D341Med (cell line): ENCODE measurements at regions not wholly inside any gene's neighbourhood (a gene's known extent, or its start where the extent isn't known, plus 50 kb on each side); places are given as distances from the start of the nearest gene placed in this dataset.
A peak's percentile ranks its signal among the peaks of the same experiment; 100 is the strongest.

Source experiments
- DNase-seq: peaks from one replicate; pipeline ENCODE4 v3.0.0; 2012; ENCODE audit warnings: low spot score

GRCh38 chr7:98679741-98680140 lies 62.7 kb downstream of the NPTX2 start:
- DNase-seq: no peak

- DNase-seq: no peak
These were observed 64.4 kb downstream of the NPTX2 start for GRCh38 chr7:98681511-98681910.

GRCh38 chr7:98681951-98682350 lies 64.9 kb downstream of the NPTX2 start:
- DNase-seq: no peak

- no peak for DNase-seq
These were observed 66.4 kb downstream of the NPTX2 start for GRCh38 chr7:98683514-98683913.

GRCh38 chr7:98685541-98685940 lies 68.5 kb downstream of the NPTX2 start:
- no peak for DNase-seq

GRCh38 chr7:98686466-98687080 lies 69.5 kb downstream of the NPTX2 start:
- no peak for DNase-seq

- DNase-seq: peak; percentile 72
These were observed 70.1 kb downstream of the NPTX2 start for GRCh38 chr7:98687111-98687751.

- no peak for DNase-seq
These were observed 74.5 kb downstream of the NPTX2 start for GRCh38 chr7:98691619-98692018.

- DNase-seq: no peak
These were observed 80.0 kb downstream of the NPTX2 start for GRCh38 chr7:98697083-98697482.

GRCh38 chr7:98697485-98698240 lies 80.6 kb downstream of the NPTX2 start:
- no peak for DNase-seq

- DNase-seq: no peak
These were observed 81.9 kb downstream of the NPTX2 start for GRCh38 chr7:98698976-98699375.

- DNase-seq: no peak
These were observed 83.4 kb downstream of the NPTX2 start for GRCh38 chr7:98700533-98700932.

GRCh38 chr7:98701372-98701771 lies 84.3 kb downstream of the NPTX2 start:
- no peak for DNase-seq

GRCh38 chr7:98702021-98702420 lies 84.9 kb downstream of the NPTX2 start:
- DNase-seq: no peak

GRCh38 chr7:98703916-98704315 lies 86.8 kb downstream of the NPTX2 start:
- DNase-seq: no peak

GRCh38 chr7:98705626-98706025 lies 88.5 kb downstream of the NPTX2 start:
- DNase-seq: no peak

GRCh38 chr7:98707076-98707475 lies 90.0 kb downstream of the NPTX2 start:
- no peak for DNase-seq

- DNase-seq: no peak
These were observed 94.9 kb downstream of the NPTX2 start for GRCh38 chr7:98711945-98712344.

- DNase-seq: no peak
These were observed 96.2 kb downstream of the NPTX2 start for GRCh38 chr7:98713165-98713810.

- DNase-seq: no peak
These were observed 102.3 kb downstream of the NPTX2 start for GRCh38 chr7:98719396-98719795.

GRCh38 chr7:98722402-98722801 lies 105.3 kb downstream of the NPTX2 start:
- no peak for DNase-seq

- DNase-seq: no peak
These were observed 107.5 kb downstream of the NPTX2 start for GRCh38 chr7:98724591-98724990.

GRCh38 chr7:98727146-98727709 lies 110.1 kb downstream of the NPTX2 start:
- no peak for DNase-seq
